Osteoblast (primary cell): ENCODE measurements at regions not wholly inside any gene's neighbourhood (a gene's known extent, or its start where the extent isn't known, plus 50 kb on each side); places are given as distances from the start of the nearest gene placed in this dataset.

Source experiments
- DNase-seq: peaks from one replicate; pipeline ENCODE4 v3.0.0; 2011; ENCODE audit warnings: low spot score, mixed read lengths; ENCODE audit not compliant: insufficient read length; ENCODE audit errors: missing footprints
- H2AFZ ChIP-seq: 2 replicates; pipeline ENCODE4 v1.6.0; 2011; ENCODE audit warnings: mild to moderate bottlenecking, low read length
- H3K27ac ChIP-seq: 2 replicates; pipeline ENCODE4 v1.5.1; 2011; ENCODE audit warnings: mild to moderate bottlenecking, low read depth, low read length, moderate library complexity
- H3K27me3 ChIP-seq: 2 replicates; pipeline ENCODE4 v1.6.0; 2012; ENCODE audit warnings: mild to moderate bottlenecking, control low read depth, inconsistent platforms, low read length, moderate library complexity; ENCODE audit not compliant: insufficient read depth
- H3K36me3 ChIP-seq: 2 replicates; pipeline ENCODE4 v1.5.1; 2011; ENCODE audit warnings: mild to moderate bottlenecking, low read length, control low read depth, moderate library complexity; ENCODE audit not compliant: insufficient read depth
- H3K4me1 ChIP-seq: 2 replicates; pipeline ENCODE4 v1.5.1; 2011; ENCODE audit warnings: mild to moderate bottlenecking, low read length, control low read depth, moderate library complexity; ENCODE audit not compliant: insufficient read depth
- H3K4me2 ChIP-seq: 2 replicates; pipeline ENCODE4 v1.6.0; 2011; ENCODE audit warnings: mild to moderate bottlenecking, low read length; ENCODE audit not compliant: insufficient read depth
- H3K4me3 ChIP-seq: fragments of 200-600 bp; sonication (generic); 3 replicates; pipeline ENCODE4 v1.5.1; 2012; ENCODE audit warnings: mild to moderate bottlenecking, low read length, inconsistent platforms; ENCODE audit not compliant: insufficient read depth
- H3K79me2 ChIP-seq: 2 replicates; pipeline ENCODE4 v1.6.0; 2012; ENCODE audit warnings: mild to moderate bottlenecking, low read length, control low read depth, inconsistent platforms; ENCODE audit not compliant: insufficient read depth
- H3K9me3 ChIP-seq: 2 replicates; pipeline ENCODE4 v1.5.1; 2011; ENCODE audit warnings: low read depth, low read length, control low read depth
- H4K20me1 ChIP-seq: 2 replicates; pipeline ENCODE4 v1.6.0; 2012; ENCODE audit warnings: mild to moderate bottlenecking, low read length, control low read depth; ENCODE audit not compliant: insufficient read depth
- TF ChIP-seq, protein P1 (sequence below): IDR thresholded peaks from 2 replicates; pipeline ENCODE4 v1.5.1; 2011; ENCODE audit warnings: mild to moderate bottlenecking, low read depth, low read length, moderate library complexity; ENCODE audit errors: extremely low read depth

DNA sequence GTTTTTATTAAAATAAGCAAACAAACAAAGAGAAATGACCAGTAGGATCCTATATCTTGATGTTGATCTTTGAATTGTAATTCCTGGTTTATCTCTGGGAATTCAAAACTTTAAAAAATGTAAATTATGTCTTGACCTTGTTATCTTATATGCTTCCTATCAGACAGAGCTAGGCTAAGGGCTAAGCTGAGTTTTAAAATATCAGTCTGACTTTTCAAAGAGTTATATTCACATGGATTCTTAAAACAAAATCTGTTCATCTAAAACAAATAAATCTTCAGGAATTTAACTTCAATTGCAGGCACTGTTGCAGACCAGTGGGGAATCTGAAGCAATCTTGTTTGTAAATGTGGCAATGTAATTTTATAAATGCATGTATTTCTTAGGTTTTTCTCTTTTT lies 1144.1 kb downstream of the LRFN5 start:
- Histone ChIP-seq H2AFZ (no peak overlapping the region), H3K4me3 (no peak overlapping the region), H3K27me3 (no peaks in the 10 kb centered on the region), H3K4me2 (no peak overlapping the region), H3K4me1 (no peaks in the 10 kb centered on the region), H4K20me1 (no peaks in the 10 kb centered on the region), H3K9me3 (no peaks in the 10 kb centered on the region), H3K27ac (no peak overlapping the region), H3K79me2 (no peaks in the 10 kb centered on the region), H3K36me3 (no peaks in the 10 kb centered on the region)
- TF ChIP-seq, protein P1, sequence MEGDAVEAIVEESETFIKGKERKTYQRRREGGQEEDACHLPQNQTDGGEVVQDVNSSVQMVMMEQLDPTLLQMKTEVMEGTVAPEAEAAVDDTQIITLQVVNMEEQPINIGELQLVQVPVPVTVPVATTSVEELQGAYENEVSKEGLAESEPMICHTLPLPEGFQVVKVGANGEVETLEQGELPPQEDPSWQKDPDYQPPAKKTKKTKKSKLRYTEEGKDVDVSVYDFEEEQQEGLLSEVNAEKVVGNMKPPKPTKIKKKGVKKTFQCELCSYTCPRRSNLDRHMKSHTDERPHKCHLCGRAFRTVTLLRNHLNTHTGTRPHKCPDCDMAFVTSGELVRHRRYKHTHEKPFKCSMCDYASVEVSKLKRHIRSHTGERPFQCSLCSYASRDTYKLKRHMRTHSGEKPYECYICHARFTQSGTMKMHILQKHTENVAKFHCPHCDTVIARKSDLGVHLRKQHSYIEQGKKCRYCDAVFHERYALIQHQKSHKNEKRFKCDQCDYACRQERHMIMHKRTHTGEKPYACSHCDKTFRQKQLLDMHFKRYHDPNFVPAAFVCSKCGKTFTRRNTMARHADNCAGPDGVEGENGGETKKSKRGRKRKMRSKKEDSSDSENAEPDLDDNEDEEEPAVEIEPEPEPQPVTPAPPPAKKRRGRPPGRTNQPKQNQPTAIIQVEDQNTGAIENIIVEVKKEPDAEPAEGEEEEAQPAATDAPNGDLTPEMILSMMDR = no peak
- no peak for DNase-seq

DNA sequence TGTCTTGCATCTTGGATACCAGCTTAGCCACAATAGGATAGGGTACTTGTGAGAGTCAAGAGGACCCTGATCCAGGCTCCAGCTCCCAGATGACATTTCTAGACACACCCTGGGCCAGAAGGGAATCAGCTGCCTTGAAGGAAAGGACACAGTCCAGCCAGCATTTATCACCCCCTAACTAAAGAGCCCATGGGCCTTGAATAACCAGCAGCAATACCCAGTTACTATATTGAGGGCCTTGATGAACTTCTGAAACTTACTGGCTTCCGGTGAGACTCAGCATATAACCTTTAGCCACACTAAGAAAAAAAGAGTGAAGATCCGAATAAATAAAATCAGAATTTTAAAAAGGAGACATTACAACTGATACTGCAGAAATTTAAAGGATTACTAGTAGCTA lies 1135.4 kb downstream of the LRFN5 start:
- H3K27ac ChIP-seq = no peak overlapping the region
- no peaks in the 10 kb centered on the region for H3K27me3 ChIP-seq
- TF ChIP-seq, protein P1 = no peak
- H3K36me3 ChIP-seq = no peaks in the 10 kb centered on the region
- no peak overlapping the region for H2AFZ ChIP-seq
- no peaks in the 10 kb centered on the region for H3K9me3 ChIP-seq
- DNase-seq = no peak
- no peak overlapping the region for H3K4me2 ChIP-seq
- H3K4me1 ChIP-seq = no peaks in the 10 kb centered on the region
- no peaks in the 10 kb centered on the region for H4K20me1 ChIP-seq
- no peaks in the 10 kb centered on the region for H3K79me2 ChIP-seq
- H3K4me3 ChIP-seq = no peak overlapping the region

GRCh38 chr14:42736408-42736807 lies 1129.7 kb downstream of the LRFN5 start:
- Histone ChIP-seq H4K20me1 (no peaks in the 10 kb centered on the region), H3K27ac (no peak overlapping the region), H3K4me3 (no peak overlapping the region), H3K79me2 (no peaks in the 10 kb centered on the region), H3K36me3 (no peaks in the 10 kb centered on the region), H3K27me3 (no peaks in the 10 kb centered on the region), H3K9me3 (no peaks in the 10 kb centered on the region), H2AFZ (no peak overlapping the region), H3K4me1 (no peaks in the 10 kb centered on the region), H3K4me2 (no peak overlapping the region)
- no peak for DNase-seq
- TF ChIP-seq, protein P1 = no peak

DNA sequence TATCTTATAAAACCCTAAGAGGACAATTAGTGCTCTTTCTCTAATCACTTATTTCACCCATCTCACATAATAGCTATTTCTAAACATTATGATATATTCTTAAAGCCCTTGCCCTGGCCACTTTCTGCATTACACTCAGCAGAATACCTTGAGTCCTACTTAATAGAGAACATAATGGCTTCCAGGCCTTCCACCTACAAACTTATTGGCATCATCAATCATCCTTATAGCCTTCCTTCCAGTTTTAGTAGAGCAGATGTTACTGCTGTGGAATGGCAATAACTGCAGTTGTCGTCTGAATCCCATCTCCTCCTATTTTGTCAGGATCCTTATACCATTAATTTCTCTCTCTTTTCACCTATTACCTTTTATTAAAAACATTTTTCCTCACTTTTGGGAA lies 1127.4 kb downstream of the LRFN5 start:
- TF ChIP-seq, protein P1 = no peak
- DNase-seq = no peak
- no peaks in the 10 kb centered on the region for H3K4me1 ChIP-seq
- H2AFZ ChIP-seq = no peak overlapping the region
- H3K4me2 ChIP-seq = no peak overlapping the region
- no peaks in the 10 kb centered on the region for H3K9me3 ChIP-seq
- H3K36me3 ChIP-seq = no peaks in the 10 kb centered on the region
- no peaks in the 10 kb centered on the region for H3K27me3 ChIP-seq
- H4K20me1 ChIP-seq = no peaks in the 10 kb centered on the region
- no peak overlapping the region for H3K4me3 ChIP-seq
- H3K27ac ChIP-seq = no peak overlapping the region
- H3K79me2 ChIP-seq = no peaks in the 10 kb centered on the region
